GM12878 (cell line): ENCODE measurements at regions not wholly inside any gene's neighbourhood (a gene's known extent, or its start where the extent isn't known, plus 50 kb on each side); places are given as distances from the start of the nearest gene placed in this dataset.

ENCODE experiments used
- ATAC-seq: fragments of 200-7000 bp; cut with Tn5 transposase; 3 replicates; pipeline ENCODE4 v1.9.1; 2020; ENCODE audit warnings: mild to moderate bottlenecking, moderate library complexity
- BruUV-seq: library from RNA; stranded (reverse); fragments of 400-500 nt; replicated peaks from 2 replicates; lab custom pipeline; 2021; lab: Mats Ljungman, UMichigan
- CTCF ChIA-PET: fragments of 300-600 bp; sonication (Branson Sonifier 250); formaldehyde crosslinking; extraction: SDS; loops from one replicate; lab custom pipeline; 2021; ENCODE audit warnings: inconsistent platforms; lab: Yijun Ruan, JAX
- POLR2A ChIA-PET: fragments of 350-600 bp; formaldehyde crosslinking; extraction: SDS; loops from one replicate; lab custom pipeline; 2021; ENCODE audit warnings: inconsistent platforms; lab: Charles Lee
- RAD21 ChIA-PET: fragments of 300-600 bp; sonication (Branson Sonifier 250); formaldehyde crosslinking; loops from one replicate; lab custom pipeline; 2023; ENCODE audit warnings: antibody characterized with exemption; ENCODE audit not compliant: unreplicated experiment; lab: Charles Lee
- SMC1A ChIA-PET: fragments of 300-600 bp; sonication (Branson Sonifier 250); formaldehyde crosslinking; loops from one replicate; lab custom pipeline; 2023; ENCODE audit not compliant: unreplicated experiment, uncharacterized antibody; lab: Charles Lee
- DNase-seq: peaks from one replicate; pipeline ENCODE4 v3.0.0-alpha.2; 2011; ENCODE audit warnings: low read depth, low spot score
- FAIRE-seq: peaks from 3 replicates; lab custom pipeline; 2011; peaks lifted over from hg19 to GRCh38; lab: Jason Lieb, UNC
- H2AFZ ChIP-seq: 2 replicates; pipeline ENCODE4 v1.6.0; 2011; ENCODE audit warnings: low read depth, low read length, control low read depth; ENCODE audit not compliant: control insufficient read depth
- H3K27ac ChIP-seq: 2 replicates; pipeline ENCODE4 v1.5.1; 2011; ENCODE audit warnings: control low read depth; ENCODE audit not compliant: control insufficient read depth, insufficient read depth
- H3K27me3 ChIP-seq, 2 experiments: replicated peaks in 1 of 2; 2 replicates each; pipeline versions ENCODE4 v1.6.0 to v1.6.1; 2011; ENCODE audit warnings: low read length in 1 of 2; ENCODE audit not compliant: control insufficient read depth in 2 of 2, insufficient read depth in 2 of 2
- H3K36me3 ChIP-seq, 2 experiments: 2 replicates each; pipeline ENCODE4 v1.5.1; 2011; ENCODE audit warnings: low read length in 1 of 2; ENCODE audit not compliant: control insufficient read depth in 2 of 2, insufficient read depth in 2 of 2
- H3K4me1 ChIP-seq: 2 replicates; pipeline ENCODE4 v1.6.1; 2011; ENCODE audit warnings: mild to moderate bottlenecking, low read length, moderate library complexity, mixed read lengths; ENCODE audit not compliant: control insufficient read depth, insufficient read depth
- H3K4me2 ChIP-seq: 2 replicates; pipeline ENCODE4 v1.6.0; 2011; ENCODE audit warnings: control low read depth; ENCODE audit not compliant: control insufficient read depth, insufficient read depth
- H3K4me3 ChIP-seq: fragments of 200-600 bp; sonication (generic); 2 replicates; pipeline ENCODE4 v1.5.1; 2016
- H3K79me2 ChIP-seq: 2 replicates; pipeline ENCODE4 v1.6.0; 2011; ENCODE audit warnings: low read length; ENCODE audit not compliant: control insufficient read depth, insufficient read depth
- H3K9ac ChIP-seq: 2 replicates; pipeline ENCODE4 v1.8.0; 2011; ENCODE audit warnings: low read length, control low read depth, mixed read lengths; ENCODE audit not compliant: control insufficient read depth, insufficient read depth
- H3K9me3 ChIP-seq: replicated peaks from 3 replicates; pipeline ENCODE4 v1.5.1; 2011; ENCODE audit warnings: mild to moderate bottlenecking, low read length; ENCODE audit not compliant: control insufficient read depth, insufficient read depth
- H4K20me1 ChIP-seq: 2 replicates; pipeline ENCODE4 v1.6.0; 2011; ENCODE audit not compliant: control insufficient read depth, insufficient read depth
- ASH2L ChIP-seq: fragments of 300-600, 200-600 bp; sonication (generic); IDR thresholded peaks from 2 replicates; pipeline ENCODE4 v1.6.1; 2017; ENCODE audit warnings: low read depth, mild to moderate bottlenecking, borderline replicate concordance
- BCLAF1 ChIP-seq: fragments of 450-650 bp; IDR thresholded peaks from 2 replicates; pipeline ENCODE4 v1.6.1; 2017; ENCODE audit warnings: antibody characterized with exemption, mild to moderate bottlenecking, moderate library complexity
- E4F1 ChIP-seq: fragments of 450-650 bp; IDR thresholded peaks from 2 replicates; pipeline ENCODE4 v1.6.1; 2018; ENCODE audit warnings: borderline replicate concordance, mild to moderate bottlenecking; ENCODE audit not compliant: partially characterized antibody
- EED ChIP-seq: sonication (generic); IDR thresholded peaks from 2 replicates; pipeline ENCODE4 v1.6.1; 2016; ENCODE audit warnings: antibody characterized with exemption, low read depth
- FOXK2 ChIP-seq: fragments of 450-650 bp; IDR thresholded peaks from 2 replicates; pipeline ENCODE4 v1.6.1; 2017; ENCODE audit warnings: mild to moderate bottlenecking, moderate library complexity
- IRF3 ChIP-seq: fragments of 450-650 bp; IDR thresholded peaks from 2 replicates; pipeline ENCODE4 v1.6.1; 2014; ENCODE audit warnings: mild to moderate bottlenecking
- SRF ChIP-seq, 2 experiments: IDR thresholded peaks; 2 replicates each; pipeline ENCODE4 v1.6.1; 2011; ENCODE audit warnings: low read depth in 2 of 2, low read length in 2 of 2, mild to moderate bottlenecking in 1 of 2, moderate library complexity in 1 of 2
- STAT1 ChIP-seq: fragments of 450-650 bp; conservative IDR thresholded peaks from 2 replicates; pipeline ENCODE4 v1.6.1; 2014; ENCODE audit warnings: antibody characterized with exemption, mild to moderate bottlenecking
- TAF1 ChIP-seq: IDR thresholded peaks from 2 replicates; pipeline ENCODE4 v1.6.1; 2011; ENCODE audit warnings: mild to moderate bottlenecking, low read depth, low read length, borderline replicate concordance
- TBL1XR1 ChIP-seq: IDR thresholded peaks from 2 replicates; pipeline ENCODE4 v1.6.1; 2012; ENCODE audit warnings: low read depth, low read length, improper control_type of control experiment
- WGBS: methylation state at CpG from one replicate; pipeline ENCODE4 v1.1.6; 2016; ENCODE audit warnings: low lambda C conversion rate; ENCODE audit not compliant: insufficient replicate concordance, insufficient coverage; ENCODE audit errors: missing lambda C conversion rate; 5-methylcytosine and 5-hydroxymethylcytosine counted together
- in situ Hi-C: fragments of 300-500 bp; cut with MboI; formaldehyde crosslinking; loops from 9 replicates; pipeline ENCODE4 v1.14.3; 2018; ENCODE audit warnings: mixed read lengths
- intact Hi-C: fragments of 100-400 bp; cut with micrococcal nuclease; formaldehyde crosslinking; loops from one replicate; pipeline ENCODE4 v1.14.2; 2022; ENCODE audit not compliant: unreplicated experiment
- TF ChIP-seq, protein P1 (sequence below): fragments of 450-650 bp; formaldehyde crosslinking; IDR thresholded peaks from 2 replicates; pipeline ENCODE4 v1.5.0; 2022; ENCODE audit warnings: mild to moderate bottlenecking, missing genetic modification characterization
- TF ChIP-seq, protein P2 (sequence below): IDR thresholded peaks from 2 replicates; pipeline ENCODE4 v1.6.1; 2011; ENCODE audit warnings: low read depth, mild to moderate bottlenecking, low read length, moderate library complexity, borderline replicate concordance; ENCODE audit errors: extremely low read depth

DNA sequence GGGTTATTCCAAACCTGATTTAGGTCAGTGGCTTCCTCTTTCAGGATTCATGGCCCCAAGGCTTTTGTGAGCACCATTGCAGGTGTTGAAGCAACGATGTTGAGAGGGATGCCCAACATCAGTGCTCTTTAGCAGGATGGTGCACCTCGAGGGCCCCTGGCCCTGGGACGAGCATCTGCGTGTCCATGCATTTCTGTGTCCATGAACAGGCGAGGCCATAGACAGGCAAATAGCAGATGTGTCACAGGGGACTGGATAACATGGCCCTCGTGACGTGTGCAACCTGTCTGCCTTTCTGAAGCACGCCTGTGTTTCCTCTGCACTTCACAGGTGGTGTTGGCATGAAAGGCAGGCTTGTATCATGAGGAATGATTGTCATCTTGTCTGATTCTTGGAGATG, 132.3 kb downstream of the SNRPN start (continued):
- TF ChIP-seq E4F1, result no peak

DNA sequence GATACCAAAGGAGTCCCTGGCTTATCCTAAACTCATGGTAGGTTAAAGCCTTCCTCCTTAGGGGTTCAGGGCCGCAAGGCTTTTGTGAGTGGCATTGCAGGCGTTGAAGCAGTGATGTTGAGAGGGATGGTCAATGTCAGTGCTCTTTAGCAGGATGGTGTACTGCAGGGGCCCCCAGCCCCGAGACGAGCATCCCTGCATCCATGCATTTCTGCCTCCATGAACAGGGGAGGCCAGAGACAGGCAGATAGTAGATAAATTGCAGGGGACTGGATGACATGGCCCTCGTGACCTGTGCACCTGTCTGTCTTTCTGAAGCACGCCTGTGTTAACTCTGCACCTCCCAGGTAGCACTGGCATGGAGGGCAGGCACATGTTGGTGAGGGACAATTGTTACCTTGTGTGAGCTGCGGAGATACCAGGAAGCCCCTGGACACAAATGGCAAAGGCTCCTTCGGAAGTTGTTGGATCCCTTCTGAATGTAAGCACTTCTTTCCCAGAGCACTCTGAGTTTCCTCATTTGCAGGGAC, 133.5 kb downstream of the SNRPN start:
- TF ChIP-seq BCLAF1 (no peak), IRF3 (no peak), FOXK2 (no peak), SRF (IDR thresholded peaks at IDR 0.05; ENCODE audit: low read depth in 2 of 2, low read length in 2 of 2) (no peak), EED (no peak), TAF1 (no peak), ASH2L (no peak), TBL1XR1 (no peak), STAT1 (no peak)
- TF ChIP-seq, protein P1, sequence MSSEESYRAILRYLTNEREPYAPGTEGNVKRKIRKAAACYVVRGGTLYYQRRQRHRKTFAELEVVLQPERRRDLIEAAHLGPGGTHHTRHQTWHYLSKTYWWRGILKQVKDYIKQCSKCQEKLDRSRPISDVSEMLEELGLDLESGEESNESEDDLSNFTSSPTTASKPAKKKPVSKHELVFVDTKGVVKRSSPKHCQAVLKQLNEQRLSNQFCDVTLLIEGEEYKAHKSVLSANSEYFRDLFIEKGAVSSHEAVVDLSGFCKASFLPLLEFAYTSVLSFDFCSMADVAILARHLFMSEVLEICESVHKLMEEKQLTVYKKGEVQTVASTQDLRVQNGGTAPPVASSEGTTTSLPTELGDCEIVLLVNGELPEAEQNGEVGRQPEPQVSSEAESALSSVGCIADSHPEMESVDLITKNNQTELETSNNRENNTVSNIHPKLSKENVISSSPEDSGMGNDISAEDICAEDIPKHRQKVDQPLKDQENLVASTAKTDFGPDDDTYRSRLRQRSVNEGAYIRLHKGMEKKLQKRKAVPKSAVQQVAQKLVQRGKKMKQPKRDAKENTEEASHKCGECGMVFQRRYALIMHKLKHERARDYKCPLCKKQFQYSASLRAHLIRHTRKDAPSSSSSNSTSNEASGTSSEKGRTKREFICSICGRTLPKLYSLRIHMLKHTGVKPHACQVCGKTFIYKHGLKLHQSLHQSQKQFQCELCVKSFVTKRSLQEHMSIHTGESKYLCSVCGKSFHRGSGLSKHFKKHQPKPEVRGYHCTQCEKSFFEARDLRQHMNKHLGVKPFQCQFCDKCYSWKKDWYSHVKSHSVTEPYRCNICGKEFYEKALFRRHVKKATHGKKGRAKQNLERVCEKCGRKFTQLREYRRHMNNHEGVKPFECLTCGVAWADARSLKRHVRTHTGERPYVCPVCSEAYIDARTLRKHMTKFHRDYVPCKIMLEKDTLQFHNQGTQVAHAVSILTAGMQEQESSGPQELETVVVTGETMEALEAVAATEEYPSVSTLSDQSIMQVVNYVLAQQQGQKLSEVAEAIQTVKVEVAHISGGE (CRISPR knock-in tag), result no peak
- TF ChIP-seq, protein P2, sequence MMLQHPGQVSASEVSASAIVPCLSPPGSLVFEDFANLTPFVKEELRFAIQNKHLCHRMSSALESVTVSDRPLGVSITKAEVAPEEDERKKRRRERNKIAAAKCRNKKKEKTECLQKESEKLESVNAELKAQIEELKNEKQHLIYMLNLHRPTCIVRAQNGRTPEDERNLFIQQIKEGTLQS, result no peak
- Histone ChIP-seq H3K9ac (no peak overlapping the region), H3K27ac (no peak overlapping the region), H3K36me3 (peaks cover 3 to 4% of the 10 kb centered on the region in 2 experiments; a peak in 3 of 4 replicates), H3K9me3 (peaks cover 8% of the 10 kb centered on the region; the same call in 1 of the 3 replicates), H3K4me2 (no peak overlapping the region), H2AFZ (no peak overlapping the region), H4K20me1 (no peaks in the 10 kb centered on the region), H3K4me3 (no peak overlapping the region), H3K79me2 (no peaks in the 10 kb centered on the region), H3K27me3 (no peaks in the 10 kb centered on the region), H3K4me1 (no peaks in the 10 kb centered on the region)
- no TSS peak for BruUV-seq
- no peak for ATAC-seq
- ChIA-PET RAD21 (no interaction called here), POLR2A (no interaction called here), SMC1A (no interaction called here), CTCF (no interaction called here)
- in situ Hi-C loops (loop anchor here (25.0 kb wide), 1 partner anchor 849 kb away; no protein-coding TSS in a partner anchor), intact Hi-C loops (no loop called here)
- no peak for DNase-seq
- 55% methylated on average over 8 of the region's 8 CpGs for WGBS
- FAIRE-seq, result no peak
